Endothelial cell of hepatic sinusoid (primary cell): ENCODE measurements at regions not wholly inside any gene's neighbourhood (a gene's known extent, or its start where the extent isn't known, plus 50 kb on each side); places are given as distances from the start of the nearest gene placed in this dataset.

Experiments used
- in situ Hi-C: cut with HindIII; loops from 2 replicates; pipeline ENCODE4 v1.10.0; 2017; ENCODE audit warnings: low sequenced_read_pairs

DNA sequence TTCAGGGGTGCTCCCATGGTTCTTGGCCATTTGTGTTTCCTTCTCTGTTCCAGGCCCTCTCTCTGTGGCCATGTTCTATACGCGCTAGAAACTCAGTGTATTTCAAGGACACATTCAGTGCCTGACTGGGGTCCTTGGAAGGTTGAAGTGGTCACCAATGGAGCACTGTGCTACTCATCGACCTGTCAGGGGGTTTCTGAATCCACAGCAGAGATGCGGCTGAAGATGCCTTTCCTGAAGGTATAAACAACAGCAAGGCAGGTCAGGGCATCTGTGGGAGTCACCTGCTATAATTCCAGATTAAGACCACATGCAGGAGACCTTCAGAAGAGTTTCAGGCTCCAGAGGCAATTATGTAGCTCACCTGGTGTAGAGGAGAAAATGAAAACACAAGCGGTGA is 86.8 kb upstream of the MGMT start:
- in situ Hi-C loops: no loop called here

DNA sequence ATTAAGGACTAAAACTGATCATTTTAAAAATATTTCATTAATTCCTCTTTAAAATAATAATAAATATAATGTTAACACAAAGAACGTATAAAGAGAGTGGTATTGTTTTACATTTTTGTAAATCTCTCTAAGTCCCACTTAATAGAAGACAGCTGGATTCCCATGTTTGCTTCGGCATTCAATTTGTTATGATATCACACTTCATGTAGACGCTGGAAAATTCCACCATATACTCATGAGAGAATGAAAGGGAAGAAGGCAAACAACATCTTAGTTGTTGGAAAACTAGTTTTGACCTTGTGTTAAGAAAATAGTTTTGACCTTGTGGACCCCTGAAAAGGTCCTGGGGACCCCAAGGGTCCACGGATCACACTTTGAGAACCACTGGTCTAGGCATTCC is 85.3 kb upstream of the MGMT start:
- in situ Hi-C loops: no loop called here

DNA sequence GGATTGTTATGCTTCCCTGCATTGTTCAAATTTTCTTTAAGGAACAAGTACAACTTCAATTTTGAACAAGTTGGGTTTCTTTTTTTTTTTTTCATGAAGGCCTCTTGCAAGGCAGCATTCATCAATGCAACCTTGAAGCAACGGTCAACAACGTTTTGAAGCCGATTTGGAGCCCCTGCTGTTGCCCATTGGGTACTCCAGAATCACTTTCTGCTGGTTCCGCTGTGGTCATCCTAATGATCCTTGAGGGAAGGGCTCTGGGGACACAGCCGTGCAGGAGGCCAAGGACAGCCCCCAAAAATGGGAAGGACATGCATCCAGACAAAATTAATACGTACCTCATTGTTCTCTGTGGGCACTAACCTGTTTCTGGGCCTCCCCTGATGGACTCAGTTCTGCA is 84.6 kb upstream of the MGMT start:
- in situ Hi-C loops: no loop called here

DNA sequence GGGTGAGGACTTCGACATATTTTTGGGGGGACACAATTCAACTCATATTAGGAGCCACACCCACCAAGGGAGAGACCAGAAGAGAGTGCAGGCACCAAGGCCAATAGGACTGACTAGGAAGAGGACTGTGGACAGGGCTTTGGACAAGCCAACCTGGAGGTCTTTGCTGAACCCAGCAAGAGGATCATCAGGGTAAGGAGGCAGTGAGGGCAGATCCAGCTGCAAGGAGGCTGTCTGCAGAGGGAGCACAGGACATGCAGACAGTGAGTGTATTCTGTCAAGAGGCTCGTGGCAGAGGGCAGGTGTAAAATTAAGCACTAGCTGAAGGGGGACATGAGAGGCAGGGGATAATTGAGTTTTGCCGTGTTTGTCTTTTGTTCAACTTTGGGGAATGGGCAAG is 83.4 kb upstream of the MGMT start:
- in situ Hi-C loops: no loop called here

DNA sequence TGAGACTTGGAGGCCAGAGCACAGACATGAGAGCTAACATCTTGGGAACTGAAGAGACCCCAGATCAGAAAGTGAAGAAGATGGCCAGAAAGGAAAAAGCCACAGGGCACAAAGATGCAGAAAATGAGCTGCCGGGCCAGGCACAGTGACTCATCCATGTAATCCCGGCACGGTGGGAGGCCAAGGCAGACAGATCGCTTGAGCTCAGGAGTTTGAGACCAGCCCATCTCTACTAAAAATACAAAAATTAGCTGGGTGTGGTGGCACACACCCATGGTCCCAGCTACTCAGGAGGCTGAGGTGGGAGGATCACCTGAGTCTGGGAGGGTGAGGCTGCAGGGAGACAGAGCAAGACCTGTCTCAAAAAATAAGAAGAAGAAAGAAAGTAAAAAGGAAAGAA is 81.4 kb upstream of the MGMT start:
- in situ Hi-C loops: no loop called here

DNA sequence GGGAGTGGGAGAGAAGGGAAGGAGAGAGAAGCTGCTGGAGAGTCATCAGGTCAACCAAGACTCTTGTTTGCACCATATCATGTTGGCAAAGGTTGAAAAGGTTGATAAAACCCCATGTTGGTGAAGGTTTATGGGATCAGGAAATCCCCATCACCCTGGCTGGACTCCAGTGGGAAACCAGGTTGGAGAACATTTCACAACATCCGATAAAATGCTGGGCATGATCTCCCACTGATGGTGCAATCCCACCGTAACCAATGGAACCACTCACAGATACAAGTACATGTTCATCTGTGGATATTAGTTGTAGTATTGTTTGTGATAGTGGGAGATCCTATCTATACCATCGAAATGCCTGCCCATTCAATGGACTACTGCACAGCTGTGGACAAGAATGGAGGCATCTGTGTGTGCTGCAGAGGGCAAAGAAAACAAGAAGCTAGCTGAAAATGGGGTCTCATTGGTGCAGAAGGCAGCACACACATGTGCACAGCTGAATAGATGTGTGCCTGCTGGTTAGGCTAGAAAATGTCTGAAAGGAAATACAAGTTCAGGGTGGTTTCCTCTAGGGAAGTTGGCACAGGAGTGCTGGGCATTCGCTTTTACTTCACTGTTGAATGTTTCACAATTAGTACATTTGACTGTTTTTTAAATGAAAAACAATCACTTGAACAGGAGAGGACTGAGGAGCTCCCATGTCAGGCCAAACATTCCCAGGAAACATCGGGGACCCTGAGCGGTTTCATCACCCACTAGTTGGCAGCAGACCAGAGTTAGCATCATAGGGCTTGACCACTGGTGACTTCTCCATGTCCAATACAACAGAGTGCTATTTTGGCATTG is 80.4 kb upstream of the MGMT start:
- in situ Hi-C loops: no loop called here

DNA sequence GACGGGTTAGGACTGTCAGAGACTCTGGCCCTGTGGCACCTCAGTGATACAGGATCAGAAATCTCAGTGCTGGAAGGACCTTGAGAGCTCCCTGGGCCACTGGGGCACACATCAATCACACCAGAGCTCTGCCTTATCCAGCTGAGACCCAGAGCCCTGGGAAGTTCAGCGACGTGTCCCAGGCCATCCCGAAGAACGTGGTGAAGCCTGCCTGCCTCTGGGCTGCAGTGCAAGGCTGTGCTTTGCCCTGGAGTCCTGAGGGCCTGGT is 79.8 kb upstream of the MGMT start:
- in situ Hi-C loops: no loop called here

DNA sequence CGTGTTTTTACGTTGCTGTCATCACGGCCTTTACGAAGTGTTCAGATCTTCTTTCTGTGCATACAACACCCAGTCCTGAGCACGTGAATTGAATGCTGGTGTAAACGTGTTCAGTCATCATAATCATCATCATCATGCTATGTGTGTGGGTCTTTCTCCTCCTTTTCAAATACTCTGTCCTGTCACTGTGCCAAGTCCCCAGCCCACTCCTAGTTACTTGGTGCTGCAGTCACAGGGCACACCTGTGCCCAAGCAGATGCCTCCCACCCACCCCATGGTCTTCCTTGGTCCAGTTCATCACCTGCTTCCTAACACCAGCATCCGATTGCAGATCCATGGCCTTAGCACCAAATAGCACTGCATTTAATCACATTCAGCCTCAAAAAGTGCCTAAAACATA is 78.6 kb upstream of the MGMT start:
- in situ Hi-C loops: no loop called here

DNA sequence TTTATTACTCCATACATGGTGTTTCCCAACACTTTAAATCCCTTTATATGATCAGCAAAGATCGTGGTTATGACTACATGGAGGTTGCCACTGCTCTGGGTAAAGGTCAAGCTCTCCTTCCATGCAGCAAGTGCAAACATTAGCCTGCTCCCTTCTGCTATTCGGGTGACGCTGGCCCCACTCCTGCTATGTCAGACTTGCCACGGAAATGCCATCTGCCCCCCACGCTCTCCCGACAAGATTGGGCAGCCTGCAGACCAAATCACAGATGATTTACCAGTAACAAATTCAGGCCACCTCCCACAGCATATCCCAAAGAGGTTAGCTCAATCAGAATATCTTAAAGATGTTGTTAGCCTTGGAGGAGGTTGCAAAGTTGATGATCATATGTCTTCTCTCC is 77.8 kb upstream of the MGMT start:
- in situ Hi-C loops: no loop called here

DNA sequence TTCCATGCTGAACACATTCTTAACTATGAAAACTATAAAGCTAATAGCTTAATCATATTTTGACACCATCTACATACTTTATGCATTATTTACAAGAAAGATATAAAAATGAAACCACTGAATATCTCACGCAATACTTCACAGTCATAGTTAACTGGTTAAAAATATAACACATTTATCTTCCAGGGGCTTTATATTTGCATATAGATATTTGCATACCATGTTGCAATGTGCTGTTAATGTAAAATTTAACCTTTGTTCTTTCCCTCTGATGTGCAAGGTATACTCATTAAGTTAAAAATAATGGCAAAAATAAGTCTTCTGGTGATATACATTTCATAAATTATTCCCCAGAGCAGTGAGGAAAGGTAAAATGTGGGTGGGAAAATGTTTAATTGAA is 76.9 kb upstream of the MGMT start:
- in situ Hi-C loops: no loop called here

DNA sequence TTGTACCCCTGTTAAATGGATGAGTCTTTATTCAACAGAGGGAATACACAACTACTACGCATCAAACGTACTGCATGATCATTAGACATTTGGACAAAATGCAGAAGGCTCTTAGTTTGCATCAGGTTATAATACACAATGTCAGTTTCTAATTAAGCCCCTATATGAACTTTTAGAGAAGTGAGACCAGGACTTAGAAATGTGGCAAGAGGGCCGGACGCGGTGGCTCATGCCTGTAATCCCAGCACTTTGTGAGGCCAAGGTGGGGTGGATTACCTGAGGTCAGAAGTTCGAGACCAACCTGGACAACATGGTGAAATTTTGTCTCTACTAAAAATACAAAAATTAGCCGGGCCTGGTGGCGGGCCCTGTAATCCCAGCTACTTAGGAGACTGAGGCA is 76.3 kb upstream of the MGMT start:
- in situ Hi-C loops: no loop called here

DNA sequence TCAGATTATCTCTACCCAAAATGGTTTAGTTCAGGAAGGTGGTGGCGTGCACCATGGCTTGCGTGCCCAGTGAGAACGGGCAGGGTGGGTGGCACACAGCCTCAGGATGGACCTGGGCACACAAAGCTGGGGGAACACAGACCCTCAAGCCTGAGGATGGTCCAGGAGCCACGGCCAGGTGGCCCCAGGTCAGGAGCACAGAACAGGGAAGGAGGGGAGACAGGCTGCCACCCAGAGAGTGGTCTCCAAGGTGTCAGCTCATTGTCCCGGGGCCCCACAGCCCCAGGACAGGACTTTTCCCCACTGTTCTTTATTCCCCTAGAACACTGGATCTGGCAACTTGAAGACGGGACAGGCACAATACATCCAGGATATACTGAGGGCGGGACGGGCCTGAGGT is 75.6 kb upstream of the MGMT start:
- in situ Hi-C loops: no loop called here

DNA sequence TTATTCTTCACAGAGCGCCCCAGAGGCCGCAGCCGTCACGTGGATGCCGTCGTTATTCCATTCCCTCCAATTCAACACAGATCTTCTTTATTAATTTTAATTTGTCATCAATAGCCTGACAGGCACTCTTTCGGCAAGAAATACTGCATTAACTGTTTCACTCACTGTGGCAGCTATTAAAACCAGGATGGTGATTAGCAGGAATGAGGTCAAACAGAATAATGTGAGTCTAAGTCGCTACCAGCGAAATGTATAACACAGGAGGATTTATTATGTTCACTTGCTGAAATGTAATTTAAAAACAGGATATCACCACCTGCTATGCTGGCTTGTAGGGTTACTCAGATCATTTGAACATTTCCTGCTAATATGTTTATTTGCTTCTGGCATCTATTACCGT is 74.2 kb upstream of the MGMT start:
- in situ Hi-C loops: no loop called here

DNA sequence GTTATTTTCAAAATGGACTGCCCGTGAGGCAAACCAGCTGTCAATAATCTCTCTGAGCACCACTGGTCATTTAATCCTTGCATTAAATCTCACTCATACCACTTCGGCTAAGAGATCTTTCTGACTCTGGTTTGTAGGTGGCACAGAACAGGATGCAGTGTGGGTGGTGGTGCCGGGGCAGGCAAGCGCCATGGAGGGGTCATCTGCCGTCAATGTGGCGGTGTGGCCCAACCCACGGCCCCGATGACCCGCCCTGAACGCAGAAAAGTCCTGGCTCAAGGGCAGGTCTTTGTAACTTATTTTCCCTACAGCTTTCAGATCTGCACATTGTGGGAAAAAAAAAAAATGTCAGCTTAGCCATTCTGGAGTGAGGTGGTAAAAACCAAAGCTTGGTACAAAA is 73.2 kb upstream of the MGMT start:
- in situ Hi-C loops: no loop called here

DNA sequence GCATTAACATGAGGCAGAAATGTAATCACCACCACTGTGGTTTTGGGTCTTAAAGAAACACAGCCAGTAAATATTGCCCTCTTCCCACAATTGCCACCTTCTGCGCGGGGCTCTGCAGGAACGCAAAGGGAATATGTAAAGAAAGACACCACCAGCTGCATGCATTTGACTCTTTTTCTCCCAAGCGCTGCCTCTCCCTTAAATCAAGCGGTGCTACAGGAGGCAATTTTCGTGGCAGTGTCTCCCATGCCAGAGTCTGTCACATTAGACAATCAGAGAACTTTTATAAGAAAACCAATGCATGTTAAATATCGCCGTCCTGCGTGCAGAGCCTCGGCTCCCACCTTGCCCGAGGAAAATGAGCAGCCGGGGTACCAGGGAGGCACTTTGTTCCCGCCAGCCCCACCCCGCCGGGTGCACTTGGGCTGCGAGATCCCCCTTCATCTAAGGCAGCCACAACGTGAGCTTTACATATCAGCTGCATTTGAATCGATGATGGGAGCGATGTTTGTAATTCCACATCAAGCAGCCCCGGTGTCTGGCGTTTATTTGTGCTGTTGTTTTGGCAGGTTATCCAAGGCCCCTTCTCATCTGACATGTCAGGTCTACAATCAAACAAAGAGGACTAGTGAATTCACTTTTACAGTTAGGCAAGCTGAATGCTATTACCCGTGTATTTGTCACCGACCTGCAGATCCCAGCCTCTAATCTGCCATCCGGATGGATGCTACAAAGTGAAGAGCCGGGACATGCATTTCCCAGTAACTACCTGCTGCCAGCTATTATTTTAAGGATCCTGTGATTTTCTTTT is 72.3 kb upstream of the MGMT start:
- in situ Hi-C loops: no loop called here

DNA sequence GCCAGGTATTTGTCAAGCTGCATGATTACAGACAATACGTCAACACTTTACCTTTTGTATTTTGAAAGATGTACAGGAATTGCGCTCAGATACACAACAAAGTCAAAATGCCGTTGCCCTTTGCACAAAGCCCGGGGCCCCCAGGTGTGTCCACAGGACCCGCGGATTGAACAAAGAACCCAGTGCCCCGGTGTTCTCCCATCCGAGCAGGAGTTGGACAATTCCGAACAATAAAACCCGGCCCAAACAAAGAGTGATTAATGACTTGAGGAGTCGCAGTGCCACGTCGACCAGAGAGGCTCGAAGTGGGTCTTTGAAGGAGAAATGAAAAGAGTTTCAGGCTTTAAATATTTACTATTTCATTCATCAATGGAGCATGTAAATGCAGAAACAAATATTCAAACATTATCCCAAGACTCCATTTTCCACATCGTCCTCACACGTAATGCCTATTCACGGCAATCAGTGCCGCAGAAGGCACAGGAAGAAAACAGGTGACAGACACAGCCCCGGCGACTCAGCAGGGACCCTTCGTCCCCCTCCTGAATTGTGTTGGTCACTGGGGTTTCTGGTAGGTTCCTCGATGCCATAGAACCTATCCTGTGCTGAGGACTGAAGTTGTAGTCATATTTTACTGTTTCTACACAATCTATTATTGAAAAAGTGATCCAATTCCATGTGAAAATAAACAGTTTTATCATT is 70.9 kb upstream of the MGMT start:
- in situ Hi-C loops: no loop called here

DNA sequence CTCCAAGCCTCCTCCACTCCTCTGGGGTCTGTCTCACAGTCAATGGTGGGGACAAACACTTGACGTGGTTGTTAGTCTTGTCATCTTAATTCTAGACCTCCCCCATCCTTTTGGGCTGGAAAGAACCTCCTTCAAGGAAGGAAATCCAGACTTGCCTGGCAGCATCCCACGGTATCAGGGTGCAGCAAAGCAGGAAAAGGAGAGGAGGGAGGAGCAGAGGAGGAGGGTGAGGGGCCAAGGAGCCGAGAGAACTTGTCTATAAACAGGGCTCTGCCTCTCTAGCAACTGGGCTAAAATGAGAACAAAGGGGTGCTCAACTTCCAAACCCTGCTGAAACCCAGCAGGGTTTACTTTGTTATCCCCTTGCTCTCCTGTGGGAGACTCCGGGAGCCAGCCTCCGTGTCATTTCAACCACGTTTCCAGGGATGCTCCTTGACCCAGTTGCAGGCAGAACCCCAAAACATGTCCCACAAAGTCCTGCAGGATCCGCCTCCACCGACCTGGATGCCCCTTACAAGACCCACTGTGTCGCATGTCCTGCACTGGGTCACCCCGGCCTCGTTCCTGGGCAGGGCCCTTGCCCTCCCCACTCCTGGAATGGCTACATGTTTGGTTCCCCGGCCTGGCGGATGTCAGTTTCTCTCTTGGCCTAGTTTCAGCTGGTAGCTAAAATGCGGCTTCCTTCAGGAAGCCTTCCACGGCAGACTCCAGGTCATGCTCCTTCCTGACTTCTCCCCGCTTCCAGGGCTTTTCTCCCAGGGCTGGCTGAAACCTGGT is 69.7 kb upstream of the MGMT start:
- in situ Hi-C loops: no loop called here

DNA sequence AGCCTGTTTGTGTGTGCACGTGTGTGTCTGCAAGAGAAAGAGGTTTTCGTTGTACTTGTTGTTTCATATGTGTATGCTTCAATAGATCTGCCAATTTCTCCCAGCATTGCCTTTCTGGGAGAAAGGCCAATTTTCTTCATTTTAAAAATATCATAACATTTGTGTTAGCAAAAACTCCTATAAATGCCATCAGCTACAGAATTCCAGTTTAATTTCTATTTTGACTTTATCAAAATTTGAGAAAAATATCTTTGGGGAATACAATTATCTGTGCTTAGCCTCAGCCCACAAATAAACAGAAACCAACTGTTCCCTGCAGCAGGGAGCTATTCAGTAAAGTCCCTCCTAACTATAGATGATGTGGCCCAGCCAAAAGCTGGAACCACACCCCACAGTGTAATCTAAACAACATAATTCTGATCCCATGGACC is 68.3 kb upstream of the MGMT start:
- in situ Hi-C loops: no loop called here

DNA sequence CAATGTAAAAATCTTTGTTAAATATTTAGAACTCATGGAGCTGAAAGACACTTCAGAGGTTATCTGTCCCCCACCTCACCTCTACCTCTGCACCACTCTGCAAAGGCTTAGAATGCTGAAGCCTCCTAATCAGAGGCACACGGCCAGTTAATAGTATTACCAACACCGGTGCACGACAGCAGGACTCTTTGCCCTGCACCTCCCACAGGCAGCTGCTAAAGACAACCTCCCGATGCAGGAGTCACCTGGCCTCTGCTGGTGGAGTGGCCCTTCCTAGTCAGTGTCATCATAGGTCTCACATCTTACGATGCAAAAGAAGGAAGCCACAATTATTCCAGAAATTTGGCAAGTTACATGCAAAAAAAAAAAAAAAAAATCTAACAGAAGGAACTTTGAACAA is 66.6 kb upstream of the MGMT start:
- in situ Hi-C loops: loop anchor here (5.0 kb wide), 1 partner anchor 482 kb away; no protein-coding TSS in a partner anchor

DNA sequence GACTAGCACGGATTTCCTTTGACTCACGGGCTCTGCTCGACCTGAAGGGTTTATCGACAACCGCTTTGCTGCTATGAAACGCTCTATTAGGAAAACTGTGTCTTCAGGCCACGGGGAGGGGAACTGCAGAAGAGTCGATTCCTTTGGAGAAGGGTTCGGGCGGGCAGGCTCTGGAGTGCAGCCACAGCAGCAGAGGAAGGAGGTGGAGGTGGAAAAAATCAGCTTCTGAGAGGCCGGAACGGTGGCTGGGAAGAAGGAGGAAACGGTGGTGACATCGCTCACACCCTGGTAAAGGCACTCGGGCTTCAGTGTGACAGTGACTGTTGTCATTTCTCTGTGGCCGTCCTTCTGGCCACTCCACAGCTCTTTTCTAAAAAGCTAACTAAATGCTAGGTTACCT is 64.6 kb upstream of the MGMT start:
- in situ Hi-C loops: loop anchor here (5.0 kb wide), 1 partner anchor 480 kb away; no protein-coding TSS in a partner anchor

DNA sequence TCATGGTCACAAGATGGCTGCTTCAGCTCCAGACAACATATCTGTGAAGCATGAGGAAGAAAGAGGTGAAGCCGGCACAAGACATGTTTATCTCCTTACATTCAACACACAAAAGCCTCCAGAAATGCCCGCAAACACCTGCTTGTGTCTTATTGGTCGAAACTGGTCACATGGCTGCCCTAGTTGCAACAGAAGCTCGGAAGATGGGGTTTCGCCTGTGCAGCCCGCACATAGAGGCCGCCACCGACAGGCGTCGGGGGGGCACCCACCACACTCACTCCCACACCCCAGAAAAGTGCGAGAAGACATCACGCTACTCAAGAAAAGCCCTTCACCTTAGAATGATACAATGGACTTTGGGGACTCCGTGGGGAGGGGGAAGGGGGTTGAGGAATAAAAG is 63.0 kb upstream of the MGMT start:
- in situ Hi-C loops: loop anchor here (5.0 kb wide), 1 partner anchor 478 kb away; no protein-coding TSS in a partner anchor
